ENCODE measurements at regions not wholly inside any gene's neighbourhood (a gene's known extent, or its start where the extent isn't known, plus 50 kb on each side); places are given as distances from the start of the nearest gene placed in this dataset.

DNA sequence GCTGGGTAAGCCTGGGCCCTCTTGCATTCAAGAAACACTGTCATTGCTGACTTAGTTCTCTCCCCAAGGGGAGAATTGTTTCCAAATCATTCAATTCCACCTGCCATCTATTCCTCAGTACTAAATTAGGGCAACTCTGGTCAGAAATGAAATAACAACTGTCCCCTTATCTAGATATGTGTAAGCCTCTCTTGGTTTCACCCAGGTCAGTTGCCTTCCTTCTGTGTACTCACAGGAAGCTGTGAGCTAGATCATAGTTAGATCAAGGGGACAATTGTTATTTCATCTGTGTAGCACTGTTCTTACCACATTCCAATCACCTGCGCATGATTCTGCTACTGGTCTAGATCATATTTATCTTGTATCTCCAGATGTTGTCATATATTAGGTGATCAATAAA, 483.0 kb upstream of the SORCS1 start:
- Histone ChIP-seq H3K4me3 (ENCODE audit: control extremely low read depth in 1 of 5, extremely low read depth in 1 of 5, insufficient read depth in 1 of 5, low read depth in 2 of 5, low read length in 4 of 5) (no peak overlapping the region), H3K4me1 (ENCODE audit: control insufficient read depth in 2 of 2, insufficient read depth in 2 of 2, low read length in 2 of 2) (no peaks in the 10 kb centered on the region), H2AFZ (ENCODE audit: insufficient read depth, low read depth, low read length, poor library complexity, severe bottlenecking) (no peak overlapping the region), H3K79me2 (ENCODE audit: control insufficient read depth, insufficient read depth, low read length) (no peaks in the 10 kb centered on the region), H3K36me3 (replicated peaks in 1 of 2; ENCODE audit: control extremely low read depth in 1 of 2, control insufficient read depth in 1 of 2, extremely low read depth in 1 of 2, insufficient read depth in 2 of 2, low read length in 1 of 2) (no peaks in the 10 kb centered on the region), H3K27ac (ENCODE audit: low read length in 2 of 2) (no peak overlapping the region), H3K4me2 (replicated peaks; ENCODE audit: low read depth, low read length, poor library complexity, severe bottlenecking) (no peak overlapping the region), H3K9me3 (ENCODE audit: control extremely low read depth in 1 of 3, control insufficient read depth in 2 of 3, insufficient read depth in 1 of 3, low read length in 2 of 3) (no peaks in the 10 kb centered on the region), H4K20me1 (ENCODE audit: control insufficient read depth, insufficient read depth, low read length, poor library complexity, severe bottlenecking) (no peaks in the 10 kb centered on the region), H3K27me3 (replicated peaks in 1 of 4; ENCODE audit: control extremely low read depth in 1 of 4, control insufficient read depth in 3 of 4, insufficient read depth in 4 of 4, low read length in 3 of 4) (no peaks in the 10 kb centered on the region), H3K9ac (ENCODE audit: low read length) (no peak overlapping the region)
- intact Hi-C loops (cut with micrococcal nuclease): no loop called here
- ATAC-seq (ENCODE audit: low read depth) (no peak), DNase-seq (no peak)
- H3K4me1 Mint-ChIP-seq: peaks cover 2% of the 10 kb centered on the region
- POLR2A ChIA-PET: no interaction called here
- no peaks in the 10 kb centered on the region for H3K27me3 Mint-ChIP-seq
- no peak overlapping the region for H3K27ac Mint-ChIP-seq
- TF ChIP-seq EZH2 (IDR thresholded peaks at IDR 0.05; ENCODE audit: borderline replicate concordance, insufficient read depth, low read depth, low read length, poor library complexity, severe bottlenecking): no peak
- TF ChIP-seq, protein P1, sequence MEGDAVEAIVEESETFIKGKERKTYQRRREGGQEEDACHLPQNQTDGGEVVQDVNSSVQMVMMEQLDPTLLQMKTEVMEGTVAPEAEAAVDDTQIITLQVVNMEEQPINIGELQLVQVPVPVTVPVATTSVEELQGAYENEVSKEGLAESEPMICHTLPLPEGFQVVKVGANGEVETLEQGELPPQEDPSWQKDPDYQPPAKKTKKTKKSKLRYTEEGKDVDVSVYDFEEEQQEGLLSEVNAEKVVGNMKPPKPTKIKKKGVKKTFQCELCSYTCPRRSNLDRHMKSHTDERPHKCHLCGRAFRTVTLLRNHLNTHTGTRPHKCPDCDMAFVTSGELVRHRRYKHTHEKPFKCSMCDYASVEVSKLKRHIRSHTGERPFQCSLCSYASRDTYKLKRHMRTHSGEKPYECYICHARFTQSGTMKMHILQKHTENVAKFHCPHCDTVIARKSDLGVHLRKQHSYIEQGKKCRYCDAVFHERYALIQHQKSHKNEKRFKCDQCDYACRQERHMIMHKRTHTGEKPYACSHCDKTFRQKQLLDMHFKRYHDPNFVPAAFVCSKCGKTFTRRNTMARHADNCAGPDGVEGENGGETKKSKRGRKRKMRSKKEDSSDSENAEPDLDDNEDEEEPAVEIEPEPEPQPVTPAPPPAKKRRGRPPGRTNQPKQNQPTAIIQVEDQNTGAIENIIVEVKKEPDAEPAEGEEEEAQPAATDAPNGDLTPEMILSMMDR (IDR thresholded peaks at IDR 0.05): no peak
- WGBS (ENCODE audit: insufficient coverage): no CpG with 5 or more reads among the region's 1 CpG
- H3K4me3 Mint-ChIP-seq: no peak overlapping the region
- no peaks in the 10 kb centered on the region for H3K9me3 Mint-ChIP-seq (ENCODE audit: insufficient read depth)
- CTCF ChIA-PET: no interaction called here

DNA sequence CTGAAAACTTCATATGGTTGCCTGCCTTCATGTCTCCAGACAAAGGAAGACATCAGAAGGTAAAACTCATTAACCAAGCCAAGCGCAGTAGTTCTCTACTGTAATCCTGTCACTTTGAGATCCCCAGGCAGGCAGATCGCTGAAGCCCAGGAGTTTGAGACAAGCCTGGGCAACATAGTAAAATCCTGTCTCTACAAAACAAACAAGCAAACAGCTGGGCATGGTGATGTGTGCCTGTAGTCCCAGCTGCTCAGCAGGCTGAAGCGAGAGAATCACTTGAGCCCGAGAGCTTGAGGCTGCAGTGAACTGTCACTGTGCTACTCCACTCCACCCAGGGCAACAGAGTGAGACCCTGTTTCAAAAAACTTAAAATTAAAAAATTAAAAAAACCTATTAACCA, 467.4 kb upstream of the SORCS1 start:
- Histone ChIP-seq H4K20me1 (ENCODE audit: control insufficient read depth, insufficient read depth, low read length, poor library complexity, severe bottlenecking) (no peaks in the 10 kb centered on the region), H3K4me3 (ENCODE audit: control extremely low read depth in 1 of 5, extremely low read depth in 1 of 5, insufficient read depth in 1 of 5, low read depth in 2 of 5, low read length in 4 of 5) (no peak overlapping the region), H2AFZ (ENCODE audit: insufficient read depth, low read depth, low read length, poor library complexity, severe bottlenecking) (no peak overlapping the region), H3K27ac (ENCODE audit: low read length in 2 of 2) (no peak overlapping the region), H3K79me2 (ENCODE audit: control insufficient read depth, insufficient read depth, low read length) (no peaks in the 10 kb centered on the region), H3K27me3 (replicated peaks in 1 of 4; ENCODE audit: control extremely low read depth in 1 of 4, control insufficient read depth in 3 of 4, insufficient read depth in 4 of 4, low read length in 3 of 4) (no peaks in the 10 kb centered on the region), H3K9me3 (ENCODE audit: control extremely low read depth in 1 of 3, control insufficient read depth in 2 of 3, insufficient read depth in 1 of 3, low read length in 2 of 3) (no peaks in the 10 kb centered on the region), H3K9ac (ENCODE audit: low read length) (no peak overlapping the region), H3K36me3 (replicated peaks in 1 of 2; ENCODE audit: control extremely low read depth in 1 of 2, control insufficient read depth in 1 of 2, extremely low read depth in 1 of 2, insufficient read depth in 2 of 2, low read length in 1 of 2) (no peaks in the 10 kb centered on the region), H3K4me2 (replicated peaks; ENCODE audit: low read depth, low read length, poor library complexity, severe bottlenecking) (no peak overlapping the region), H3K4me1 (ENCODE audit: control insufficient read depth in 2 of 2, insufficient read depth in 2 of 2, low read length in 2 of 2) (no peaks in the 10 kb centered on the region)
- TF ChIP-seq EZH2 (IDR thresholded peaks at IDR 0.05; ENCODE audit: borderline replicate concordance, insufficient read depth, low read depth, low read length, poor library complexity, severe bottlenecking): no peak
- TF ChIP-seq, protein P1 (IDR thresholded peaks at IDR 0.05): no peak
- Mint-ChIP-seq H3K4me1 (no peaks in the 10 kb centered on the region), H3K27me3 (no peaks in the 10 kb centered on the region), H3K27ac (no peak overlapping the region), H3K9me3 (ENCODE audit: insufficient read depth) (no peaks in the 10 kb centered on the region), H3K4me3 (no peak overlapping the region)
- ATAC-seq (ENCODE audit: low read depth) (no peak), DNase-seq (no peak)
- CTCF ChIA-PET: no interaction called here
- POLR2A ChIA-PET: no interaction called here
- intact Hi-C loops (cut with micrococcal nuclease): no loop called here
- no CpG with 5 or more reads among the region's 4 CpGs for WGBS (ENCODE audit: insufficient coverage)

Measured in B cell (primary cell).